ENCODE measurements at regions not wholly inside any gene's neighbourhood (a gene's known extent, or its start where the extent isn't known, plus 50 kb on each side); places are given as distances from the start of the nearest gene placed in this dataset.

GRCh38 chr3:26347150-26347549, 275.4 kb upstream of the LRRC3B start:
- H2BK5ac ChIP-seq (ENCODE audit: low read depth, low read length), result no peak overlapping the region
- H2AK5ac ChIP-seq (ENCODE audit: low read depth, low read length), result no peak overlapping the region
- H2BK120ac ChIP-seq (replicated peaks; ENCODE audit: low read depth, low read length), result no peak overlapping the region
- H2BK15ac ChIP-seq (ENCODE audit: low read length), result no peak overlapping the region
- no peak overlapping the region for H3K9ac ChIP-seq (replicated peaks in 1 of 4; ENCODE audit: extremely low read depth in 1 of 4, low read depth in 3 of 4, low read length in 3 of 4)
- H3K18ac ChIP-seq (ENCODE audit: extremely low read depth, low read length), result no peak overlapping the region
- no peak overlapping the region for H3K4ac ChIP-seq (replicated peaks; ENCODE audit: insufficient read length, low read depth, low read length)
- no peak for DNase-seq (ENCODE audit: low read depth in 1 of 2, low spot score in 2 of 2)
- H2AFZ ChIP-seq (ENCODE audit: low read length), result no peak overlapping the region
- ChIA-PET POLR2A (ENCODE audit: partially characterized antibody) (no interaction called here), CTCF (ENCODE audit: partially characterized antibody) (interaction anchor here (1.3 to 2.0 kb wide), 3 partner anchors 80 to 137 kb away, joined by 3 to 5 read pairs (median 5); no protein-coding TSS in a partner anchor)
- no peaks in the 10 kb centered on the region for H3K23me2 ChIP-seq (ENCODE audit: low read depth, low read length)
- H2BK12ac ChIP-seq (ENCODE audit: low read depth, low read length), result no peak overlapping the region
- no peak overlapping the region for H4K5ac ChIP-seq (ENCODE audit: insufficient read length, low read depth, low read length)
- no peak overlapping the region for H3K14ac ChIP-seq (ENCODE audit: insufficient read length)
- H3K27ac ChIP-seq (ENCODE audit: low read depth, low read length), result no peak overlapping the region
- H2BK20ac ChIP-seq (ENCODE audit: low read length), result no peak overlapping the region
- H3K4me1 ChIP-seq (replicated peaks in 1 of 4; ENCODE audit: control insufficient read depth in 3 of 4, insufficient read depth in 4 of 4, low read length in 3 of 4), result peaks cover 0 to 2% (median 0%) of the 10 kb centered on the region in 4 experiments; a peak in 1 of 7 replicates
- WGBS, 2 experiments (ENCODE audit: extremely low coverage in 1 of 2, insufficient coverage in 1 of 2, insufficient read length in 1 of 2, insufficient replicate concordance in 2 of 2, low coverage in 1 of 2, low lambda C conversion rate in 2 of 2, missing lambda C conversion rate in 1 of 2), result 97% methylated on average over 12 of the region's 16 CpGs; no CpG with 5 or more reads in 1 of the 2 experiments
- H3K79me2 ChIP-seq (ENCODE audit: control insufficient read depth in 1 of 2, insufficient read depth in 2 of 2, low read length in 2 of 2), result no peaks in the 10 kb centered on the region
- FAIRE-seq, result no peak
- H3K9me3 ChIP-seq (ENCODE audit: insufficient read depth in 2 of 2, low read depth in 1 of 2, low read length in 1 of 2), result no peaks in the 10 kb centered on the region; a peak in 1 of 4 replicates
- no peaks in the 10 kb centered on the region for H3K79me1 ChIP-seq (ENCODE audit: low read depth, low read length)
- H3K56ac ChIP-seq (replicated peaks; ENCODE audit: insufficient read length, low read depth, low read length), result no peak overlapping the region
- no peak overlapping the region for H3K4me2 ChIP-seq (ENCODE audit: insufficient read depth in 1 of 2, low read depth in 2 of 2, low read length in 2 of 2)
- no peak overlapping the region for H3K4me3 ChIP-seq (ENCODE audit: extremely low read depth in 1 of 4, insufficient read depth in 2 of 4, low read depth in 3 of 4, low read length in 4 of 4)
- no peaks in the 10 kb centered on the region for H3K36me3 ChIP-seq (ENCODE audit: control insufficient read depth in 2 of 4, insufficient read depth in 4 of 4, low read length in 3 of 4)
- no peaks in the 10 kb centered on the region for H4K20me1 ChIP-seq (replicated peaks in 1 of 2; ENCODE audit: control insufficient read depth in 1 of 2, insufficient read depth in 2 of 2, low read length in 2 of 2)
- H4K8ac ChIP-seq (ENCODE audit: extremely low read depth, insufficient read depth, low read length), result no peak overlapping the region
- no peaks in the 10 kb centered on the region for H3K27me3 ChIP-seq (replicated peaks in 1 of 4; ENCODE audit: control insufficient read depth in 3 of 4, extremely low read depth in 1 of 4, insufficient read depth in 3 of 4, low read length in 3 of 4)
- no peak overlapping the region for H3K23ac ChIP-seq (ENCODE audit: insufficient read length)
- no peak overlapping the region for H4K91ac ChIP-seq (replicated peaks; ENCODE audit: insufficient read length, low read length)
- TF ChIP-seq RAD21 (IDR thresholded peaks at IDR 0.05 in 1 of 2, conservative IDR thresholded peaks at IDR 0.05 in 1 of 2; ENCODE audit: low read depth in 2 of 2, low read length in 2 of 2), result no peak
- TF ChIP-seq KDM1A (IDR thresholded peaks at IDR 0.05; ENCODE audit: borderline replicate concordance, low read length), result no peak
- no peak for TF ChIP-seq BACH1 (IDR thresholded peaks at IDR 0.05; ENCODE audit: low read length)
- TF ChIP-seq ASH2L (IDR thresholded peaks at IDR 0.05; ENCODE audit: low read length), result no peak
- TF ChIP-seq NRF1 (IDR thresholded peaks at IDR 0.05; ENCODE audit: low read depth, low read length), result no peak
- no peak for TF ChIP-seq CTCF (IDR thresholded peaks at IDR 0.05; ENCODE audit: control extremely low read depth in 1 of 3, insufficient read depth in 1 of 3, low read depth in 1 of 3, low read length in 3 of 3)
- no peak for TF ChIP-seq MAX (IDR thresholded peaks at IDR 0.05)
- TF ChIP-seq RXRA (IDR thresholded peaks at IDR 0.05; ENCODE audit: insufficient read depth, low read depth, low read length), result no peak
- TF ChIP-seq RBBP5 (IDR thresholded peaks at IDR 0.05; ENCODE audit: borderline replicate concordance, low read depth, low read length), result no peak
- TF ChIP-seq SP1 (IDR thresholded peaks at IDR 0.05; ENCODE audit: low read depth, low read length), result no peak
- no peak for TF ChIP-seq POLR2A (IDR thresholded peaks at IDR 0.05; ENCODE audit: control extremely low read depth in 1 of 2, low read depth in 2 of 2, low read length in 2 of 2)
- no peak for TF ChIP-seq CHD2 (IDR thresholded peaks at IDR 0.05; ENCODE audit: low read length)
- no peak for TF ChIP-seq FOSL1 (IDR thresholded peaks at IDR 0.05; ENCODE audit: insufficient read depth, low read depth, low read length)
